GM18498 (cell line): ENCODE measurements at regions not wholly inside any gene's neighbourhood (a gene's known extent, or its start where the extent isn't known, plus 50 kb on each side); places are given as distances from the start of the nearest gene placed in this dataset.

ENCODE experiments used
- ATAC-seq: cut with Tn5 transposase; IDR thresholded peaks from one replicate; pipeline ENCODE4 v1.9.1; 2021; ENCODE audit warnings: mild to moderate bottlenecking, moderate library complexity; ENCODE audit not compliant: unreplicated experiment

GRCh38 chr3:150172356-150172755 is 201.7 kb upstream of the PFN2 start:
- ATAC-seq: no peak

- ATAC-seq: no peak
These were observed 200.3 kb upstream of the PFN2 start for GRCh38 chr3:150170852-150171520.

- ATAC-seq: no peak
These were observed 198.7 kb upstream of the PFN2 start for GRCh38 chr3:150169330-150169940.

GRCh38 chr3:150168698-150169097 is 198.0 kb upstream of the PFN2 start:
- ATAC-seq: no peak

- ATAC-seq: no peak
These were observed 194.8 kb upstream of the PFN2 start for GRCh38 chr3:150165396-150166094.

GRCh38 chr3:150161011-150161410 is 190.3 kb upstream of the PFN2 start:
- ATAC-seq: no peak

GRCh38 chr3:150158943-150159625 is 188.4 kb upstream of the PFN2 start:
- ATAC-seq: no peak

GRCh38 chr3:150152567-150152966 is 181.9 kb upstream of the PFN2 start:
- no peak for ATAC-seq

- no peak for ATAC-seq
These were observed 179.9 kb upstream of the PFN2 start for GRCh38 chr3:150150633-150151032.

- ATAC-seq: no peak
These were observed 179.0 kb upstream of the PFN2 start for GRCh38 chr3:150149651-150150051.

GRCh38 chr3:150148227-150148626 is 177.5 kb upstream of the PFN2 start:
- no peak for ATAC-seq

- no peak for ATAC-seq
These were observed 177.1 kb upstream of the PFN2 start for GRCh38 chr3:150147776-150148175.

GRCh38 chr3:150146991-150147761 is 176.5 kb upstream of the PFN2 start:
- ATAC-seq: peak; percentile 66

- ATAC-seq: no peak
These were observed 175.0 kb upstream of the PFN2 start for GRCh38 chr3:150145659-150146058.

GRCh38 chr3:150144191-150144708 is 173.6 kb upstream of the PFN2 start:
- no peak for ATAC-seq

- ATAC-seq: no peak
These were observed 172.2 kb upstream of the PFN2 start for GRCh38 chr3:150142936-150143335.

GRCh38 chr3:150141790-150142326 is 171.2 kb upstream of the PFN2 start:
- no peak for ATAC-seq

- ATAC-seq: no peak
These were observed 170.1 kb upstream of the PFN2 start for GRCh38 chr3:150140614-150141321.

- no peak for ATAC-seq
These were observed 168.1 kb upstream of the PFN2 start for GRCh38 chr3:150138824-150139223.

GRCh38 chr3:150136242-150136641 is 165.5 kb upstream of the PFN2 start:
- no peak for ATAC-seq
